ENCODE measurements at regions not wholly inside any gene's neighbourhood (a gene's known extent, or its start where the extent isn't known, plus 50 kb on each side); places are given as distances from the start of the nearest gene placed in this dataset.

DNA sequence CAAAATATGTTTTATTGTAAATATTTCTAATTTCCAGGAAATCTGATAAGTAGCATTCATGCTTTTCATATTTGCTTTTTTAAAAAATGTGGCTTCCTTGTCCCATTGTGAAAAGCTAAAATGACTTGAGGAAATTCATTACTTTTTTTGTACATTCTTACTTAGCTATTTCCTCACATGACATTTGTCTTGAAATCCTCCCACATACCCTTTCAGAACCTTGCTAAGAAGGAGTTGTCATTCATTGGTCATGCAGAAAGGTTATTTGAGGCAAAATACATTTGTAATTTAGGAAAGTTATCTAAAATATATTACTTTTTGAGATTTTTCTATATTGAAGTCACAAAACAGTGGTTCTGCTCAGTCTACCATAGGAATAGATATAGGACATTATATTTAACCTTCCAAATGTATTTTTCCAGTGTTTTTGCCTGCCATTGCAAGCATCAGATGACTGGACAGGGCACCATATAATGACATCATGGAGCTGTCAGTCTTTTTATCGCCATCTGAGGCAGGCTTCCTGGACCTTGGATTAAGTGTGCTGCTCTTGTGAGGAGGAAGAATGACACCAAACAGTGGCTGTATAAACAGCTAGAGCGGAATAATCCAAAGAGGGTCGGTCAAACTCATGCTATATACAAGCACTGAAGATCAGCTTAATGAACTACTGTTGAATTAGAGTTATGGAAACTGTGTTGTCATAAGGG is 109.4 kb upstream of the HCRTR2 start:
- H3K4me1 ChIP-seq (ENCODE audit: insufficient read depth, low read length), result no peaks in the 10 kb centered on the region
- H3K4me2 ChIP-seq (ENCODE audit: insufficient read depth, insufficient read length, low read length), result no peak overlapping the region
- no peaks in the 10 kb centered on the region for H3K79me2 ChIP-seq (ENCODE audit: insufficient read depth, low read length)
- TF ChIP-seq, protein P1, sequence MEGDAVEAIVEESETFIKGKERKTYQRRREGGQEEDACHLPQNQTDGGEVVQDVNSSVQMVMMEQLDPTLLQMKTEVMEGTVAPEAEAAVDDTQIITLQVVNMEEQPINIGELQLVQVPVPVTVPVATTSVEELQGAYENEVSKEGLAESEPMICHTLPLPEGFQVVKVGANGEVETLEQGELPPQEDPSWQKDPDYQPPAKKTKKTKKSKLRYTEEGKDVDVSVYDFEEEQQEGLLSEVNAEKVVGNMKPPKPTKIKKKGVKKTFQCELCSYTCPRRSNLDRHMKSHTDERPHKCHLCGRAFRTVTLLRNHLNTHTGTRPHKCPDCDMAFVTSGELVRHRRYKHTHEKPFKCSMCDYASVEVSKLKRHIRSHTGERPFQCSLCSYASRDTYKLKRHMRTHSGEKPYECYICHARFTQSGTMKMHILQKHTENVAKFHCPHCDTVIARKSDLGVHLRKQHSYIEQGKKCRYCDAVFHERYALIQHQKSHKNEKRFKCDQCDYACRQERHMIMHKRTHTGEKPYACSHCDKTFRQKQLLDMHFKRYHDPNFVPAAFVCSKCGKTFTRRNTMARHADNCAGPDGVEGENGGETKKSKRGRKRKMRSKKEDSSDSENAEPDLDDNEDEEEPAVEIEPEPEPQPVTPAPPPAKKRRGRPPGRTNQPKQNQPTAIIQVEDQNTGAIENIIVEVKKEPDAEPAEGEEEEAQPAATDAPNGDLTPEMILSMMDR (conservative IDR thresholded peaks at IDR 0.05), result no peak
- H3K9ac ChIP-seq (ENCODE audit: extremely low read depth, insufficient read length, low read length), result no peak overlapping the region
- DNase-seq, result no peak
- no peak overlapping the region for H3K4ac ChIP-seq (ENCODE audit: low read depth, low read length)
- H3K27ac ChIP-seq (ENCODE audit: insufficient read length, low read depth, low read length), result no peak overlapping the region
- H3K56ac ChIP-seq (ENCODE audit: insufficient read length, low read depth, low read length), result no peak overlapping the region
- no peak overlapping the region for H4K91ac ChIP-seq (ENCODE audit: insufficient read length, low read depth, low read length)
- no peaks in the 10 kb centered on the region for H3K79me1 ChIP-seq (ENCODE audit: insufficient read depth, low read depth, low read length, poor library complexity, severe bottlenecking)
- H2AK5ac ChIP-seq (ENCODE audit: insufficient read length, low read length), result no peak overlapping the region
- peaks cover 0 to 5% of the 10 kb centered on the region in 2 experiments; a peak in 1 of 5 replicates for H3K9me3 Mint-ChIP-seq
- no peak overlapping the region for H2BK20ac ChIP-seq (ENCODE audit: low read depth, low read length, poor library complexity, severe bottlenecking)
- H2BK15ac ChIP-seq (ENCODE audit: low read depth, low read length), result no peak overlapping the region
- WGBS (ENCODE audit: extremely low coverage, insufficient read length, low lambda C conversion rate), result no CpG with 5 or more reads among the region's 3 CpGs
- no peak overlapping the region for H3K18ac ChIP-seq (ENCODE audit: insufficient read length, low read depth, low read length)
- no peaks in the 10 kb centered on the region for H3K27me3 ChIP-seq (ENCODE audit: insufficient read depth, low read length)
- H4K20me1 ChIP-seq (ENCODE audit: control insufficient read depth, insufficient read depth, insufficient read length), result no peaks in the 10 kb centered on the region
- H4K5ac ChIP-seq (ENCODE audit: insufficient read length, low read depth, low read length), result no peak overlapping the region
- H3K14ac ChIP-seq (ENCODE audit: insufficient read depth, low read length), result no peak overlapping the region
- H3K23me2 ChIP-seq (ENCODE audit: insufficient read length, low read depth, low read length, poor library complexity, severe bottlenecking), result no peaks in the 10 kb centered on the region
- no peak overlapping the region for H2BK12ac ChIP-seq (ENCODE audit: insufficient read length, low read depth, low read length)
- no peaks in the 10 kb centered on the region for H3K27me3 Mint-ChIP-seq (ENCODE audit: low read depth)
- H2BK5ac ChIP-seq (ENCODE audit: insufficient read length, low read length), result no peak overlapping the region
- H3K27ac Mint-ChIP-seq, result no peak overlapping the region
- H2AFZ ChIP-seq (ENCODE audit: low read length), result no peak overlapping the region
- H3K9me3 ChIP-seq (ENCODE audit: control insufficient read depth, low read depth, low read length), result no peaks in the 10 kb centered on the region
- no peaks in the 10 kb centered on the region for H3K4me1 Mint-ChIP-seq
- H3T11ph ChIP-seq (ENCODE audit: low read length), result no peak overlapping the region
- no peak overlapping the region for H3K4me3 Mint-ChIP-seq
- no peak overlapping the region for H4K8ac ChIP-seq (replicated peaks; ENCODE audit: insufficient read length, low read depth, low read length)
- H3K23ac ChIP-seq (ENCODE audit: insufficient read length, low read depth, low read length), result no peak overlapping the region
- H3K36me3 Mint-ChIP-seq (ENCODE audit: insufficient read depth in 1 of 3, low read depth in 3 of 3), result no peaks in the 10 kb centered on the region; a peak in 1 of 7 replicates
- H2BK120ac ChIP-seq (ENCODE audit: low read depth, low read length, poor library complexity, severe bottlenecking), result no peak overlapping the region
